ENCODE measurements at regions not wholly inside any gene's neighbourhood (a gene's known extent, or its start where the extent isn't known, plus 50 kb on each side); places are given as distances from the start of the nearest gene placed in this dataset.

DNA sequence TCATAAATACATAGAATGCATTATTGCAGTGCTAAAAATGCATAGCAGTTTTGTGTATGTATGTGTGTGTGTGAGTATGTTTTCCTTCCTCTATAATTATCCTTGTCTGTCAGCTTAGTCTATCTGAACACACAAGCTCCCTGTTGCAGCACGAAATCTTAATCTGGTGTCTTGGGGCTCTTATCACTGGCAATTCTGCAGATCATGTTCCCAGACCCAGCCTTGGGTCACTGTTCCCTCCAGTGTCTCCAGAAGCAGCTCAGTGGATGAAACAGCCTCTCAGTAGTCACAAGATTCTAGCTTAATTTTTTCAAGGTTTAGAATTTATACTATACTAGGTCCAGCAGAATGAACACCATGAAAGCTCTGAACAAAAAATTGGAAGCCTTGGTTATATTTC lies 777.9 kb downstream of the MRPL39 start:
- Histone ChIP-seq H3K9me3 (no peaks in the 10 kb centered on the region), H3K4me3 (no peak overlapping the region), H3K27me3 (no peaks in the 10 kb centered on the region), H3K36me3 (no peaks in the 10 kb centered on the region), H3K4me1 (no peaks in the 10 kb centered on the region), H3K27ac (no peak overlapping the region)
- intact Hi-C loops (cut with DNase I), result no loop called here
- no peak for TF ChIP-seq EP300 (IDR thresholded peaks at IDR 0.05)
- DNase-seq, result no peak
- WGBS, 2 donors, result 35 to 51% methylated on average over 1 of the region's 1 CpG

DNA sequence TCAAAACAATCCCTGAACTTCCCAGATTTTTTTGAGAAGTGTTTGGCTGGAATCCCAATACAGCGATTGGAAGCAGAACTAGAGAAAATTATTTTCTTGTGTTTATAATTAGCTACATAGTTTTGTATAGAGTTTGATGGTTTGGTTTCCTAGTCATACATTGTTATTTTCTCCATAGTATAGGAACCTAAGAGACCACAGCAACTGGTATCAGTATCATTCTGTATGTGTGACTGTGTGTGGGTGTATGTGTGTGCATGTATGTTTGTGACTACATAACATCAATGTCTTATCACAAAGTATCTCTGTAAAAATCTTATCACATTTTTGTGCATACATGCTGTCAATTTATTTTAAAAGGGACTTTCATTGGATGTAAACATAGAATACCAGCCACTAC lies 780.5 kb downstream of the MRPL39 start:
- no peaks in the 10 kb centered on the region for H3K36me3 ChIP-seq
- WGBS, 2 donors, result 71 to 81% methylated on average over 1 of the region's 1 CpG
- TF ChIP-seq POLR2A (IDR thresholded peaks at IDR 0.05), result no peak
- no peaks in the 10 kb centered on the region for H3K4me1 ChIP-seq
- H3K27me3 ChIP-seq, result no peaks in the 10 kb centered on the region
- intact Hi-C loops (cut with DNase I), result no loop called here
- no peak overlapping the region for H3K4me3 ChIP-seq
- H3K9me3 ChIP-seq, result peaks cover 0 to 4% (median 0%) of the 10 kb centered on the region in 4 donors
- no peak overlapping the region for H3K27ac ChIP-seq
- no peak for DNase-seq

DNA sequence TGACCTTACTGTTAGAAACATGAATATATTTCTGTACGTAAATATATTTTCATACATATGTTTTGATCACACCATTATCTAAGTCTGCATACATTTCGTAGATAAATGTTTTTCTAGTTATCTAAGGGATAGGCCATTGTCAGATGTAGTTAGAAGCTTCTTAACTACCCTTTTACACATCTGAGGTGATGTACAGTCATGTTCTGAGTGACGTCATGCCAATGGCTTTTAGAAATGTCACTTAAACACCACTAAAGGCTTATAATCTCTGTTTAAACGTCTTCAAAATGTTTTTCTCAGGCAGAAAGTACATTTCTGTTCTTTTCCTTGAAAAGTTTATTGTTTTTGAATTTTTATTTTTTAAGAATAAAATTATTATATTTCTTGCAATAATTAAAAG lies 781.9 kb downstream of the MRPL39 start:
- Histone ChIP-seq H3K36me3 (no peaks in the 10 kb centered on the region), H3K4me1 (no peaks in the 10 kb centered on the region), H3K4me3 (no peak overlapping the region), H3K9me3 (peaks cover 0 to 4% (median 0%) of the 10 kb centered on the region in 4 donors), H3K27ac (no peak overlapping the region), H3K27me3 (no peaks in the 10 kb centered on the region)
- TF ChIP-seq CTCF (IDR thresholded peaks at IDR 0.05) (no peak), POLR2A (IDR thresholded peaks at IDR 0.05) (no peak), POLR2AphosphoS5 (IDR thresholded peaks at IDR 0.05) (no peak), EP300 (IDR thresholded peaks at IDR 0.05) (no peak)
- DNase-seq, result no peak
- intact Hi-C loops (cut with DNase I), result no loop called here
- WGBS, 2 donors, result 59 to 68% methylated on average over 4 of the region's 4 CpGs

DNA sequence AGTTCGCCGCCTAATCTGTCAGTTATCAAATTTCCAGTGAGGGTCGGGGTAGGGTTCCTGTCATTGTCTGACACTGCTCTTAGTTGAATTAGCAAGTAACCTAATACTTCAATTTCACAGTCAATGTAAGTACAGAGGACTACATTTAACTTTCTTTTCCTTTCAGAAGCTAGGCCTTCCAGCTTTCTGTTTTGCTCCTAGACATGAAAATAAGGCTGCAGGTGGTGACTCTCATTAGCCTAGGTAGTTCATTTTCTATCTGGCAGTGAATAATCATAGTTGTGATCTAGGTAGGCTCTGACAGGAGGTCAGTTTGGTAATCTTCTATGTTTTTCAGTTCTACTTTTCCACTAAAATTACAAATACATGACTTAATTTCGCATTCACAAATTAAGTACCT lies 783.1 kb downstream of the MRPL39 start:
- no peaks in the 10 kb centered on the region for H3K36me3 ChIP-seq
- no peak overlapping the region for H3K4me3 ChIP-seq
- peaks cover 0 to 4% (median 0%) of the 10 kb centered on the region in 4 donors for H3K9me3 ChIP-seq
- no peak for DNase-seq
- H3K4me1 ChIP-seq, result no peaks in the 10 kb centered on the region
- no peaks in the 10 kb centered on the region for H3K27me3 ChIP-seq
- WGBS, 2 donors, result 92 to 94% methylated on average over 4 of the region's 4 CpGs
- H3K27ac ChIP-seq, result no peak overlapping the region
- no peak for TF ChIP-seq POLR2AphosphoS5 (IDR thresholded peaks at IDR 0.05)
- TF ChIP-seq CTCF (IDR thresholded peaks at IDR 0.05), result no peak
- TF ChIP-seq POLR2A (IDR thresholded peaks at IDR 0.05), result no peak
- no peak for TF ChIP-seq EP300 (IDR thresholded peaks at IDR 0.05)
- intact Hi-C loops (cut with DNase I), result no loop called here

- no peak overlapping the region for H3K4me3 ChIP-seq
- H3K27ac ChIP-seq, result no peak overlapping the region
- WGBS, 2 donors, result 86 to 87% methylated on average over 2 of the region's 2 CpGs
- peaks cover 0 to 4% (median 0%) of the 10 kb centered on the region in 4 donors for H3K9me3 ChIP-seq
- H3K27me3 ChIP-seq, result no peaks in the 10 kb centered on the region
- no peaks in the 10 kb centered on the region for H3K4me1 ChIP-seq
- intact Hi-C loops (cut with DNase I), result no loop called here
- H3K36me3 ChIP-seq, result no peaks in the 10 kb centered on the region
- TF ChIP-seq CTCF (IDR thresholded peaks at IDR 0.05), result no peak
- DNase-seq, result no peak
Observed at GRCh38 chr21:24823247-24823646, 784.0 kb downstream of the MRPL39 start.

DNA sequence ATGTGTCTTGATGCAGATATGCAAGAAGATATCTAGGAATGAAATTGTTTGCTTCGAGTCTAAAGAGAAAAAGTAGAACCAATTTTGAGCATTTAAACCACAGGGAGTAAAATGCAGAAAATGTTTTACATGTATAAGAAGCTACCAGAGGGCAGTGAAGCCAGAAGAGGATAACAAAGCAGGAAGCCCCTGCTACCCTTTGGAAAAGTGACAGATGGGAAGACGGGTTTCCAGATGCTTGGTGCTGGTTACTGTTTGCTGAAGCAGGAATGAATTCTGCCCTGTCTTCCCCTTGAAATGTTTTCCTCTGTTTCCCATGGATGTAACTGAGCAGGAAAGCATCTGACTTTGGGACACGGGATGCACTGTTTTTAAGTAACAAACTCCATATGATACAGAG lies 822.2 kb downstream of the MRPL39 start:
- H3K4me3 ChIP-seq, result no peak overlapping the region
- H3K27me3 ChIP-seq, result no peaks in the 10 kb centered on the region
- DNase-seq, result no peak
- H3K36me3 ChIP-seq, result no peaks in the 10 kb centered on the region
- no peaks in the 10 kb centered on the region for H3K4me1 ChIP-seq
- intact Hi-C loops (cut with DNase I), result no loop called here
- H3K27ac ChIP-seq, result no peak overlapping the region
- TF ChIP-seq POLR2A (IDR thresholded peaks at IDR 0.05) (no peak), POLR2AphosphoS5 (IDR thresholded peaks at IDR 0.05) (no peak), EP300 (IDR thresholded peaks at IDR 0.05) (no peak), CTCF (IDR thresholded peaks at IDR 0.05) (no peak)
- 36 to 59% methylated on average over 3 of the region's 3 CpGs for WGBS, 2 donors
- H3K9me3 ChIP-seq, result no peaks in the 10 kb centered on the region
